ENCODE measurements at regions not wholly inside any gene's neighbourhood (a gene's known extent, or its start where the extent isn't known, plus 50 kb on each side); places are given as distances from the start of the nearest gene placed in this dataset.

- ATAC-seq: no peak
- Histone ChIP-seq H3K4me1 (ENCODE audit: insufficient read depth, low read length) (no peaks in the 10 kb centered on the region), H3K9me3 (ENCODE audit: low read length) (no peaks in the 10 kb centered on the region), H3K36me3 (replicated peaks in 1 of 2; ENCODE audit: control insufficient read depth in 1 of 2, insufficient read depth in 2 of 2, low read length in 2 of 2) (no peaks in the 10 kb centered on the region), H3K79me2 (ENCODE audit: insufficient read depth, low read length) (no peaks in the 10 kb centered on the region), H3K27ac (ENCODE audit: extremely low read length, insufficient read depth, low read length) (no peak overlapping the region), H3K9ac (ENCODE audit: insufficient read depth, low read depth, low read length) (no peak overlapping the region), H2AFZ (ENCODE audit: low read length) (no peak overlapping the region), H3K4me2 (ENCODE audit: low read depth, low read length) (no peak overlapping the region), H3K4me3 (replicated peaks in 1 of 3; ENCODE audit: insufficient read depth in 1 of 3, low read depth in 2 of 3, low read length in 3 of 3) (no peak overlapping the region), H4K20me1 (ENCODE audit: insufficient read depth, low read length) (no peaks in the 10 kb centered on the region), H3K27me3 (ENCODE audit: control insufficient read depth in 1 of 2, insufficient read depth in 2 of 2, low read length in 2 of 2) (no peaks in the 10 kb centered on the region; a peak in 1 of 5 replicates)
- in situ Hi-C loops (cut with HindIII; ENCODE audit: extremely low pct_ligation_motif_present, low pct_unique_long_range_greater_than_20kb): no loop called here
- BruUV-seq (replicated peaks): no TSS peak
- FAIRE-seq: no peak
- ChIA-PET POLR2A (no interaction called here), CTCF (ENCODE audit: low intra/inter-chr PET ratio, low total read pairs) (no interaction called here)
- 0% methylated on average over 2 of the region's 3 CpGs for WGBS (ENCODE audit: low lambda C conversion rate)
- DNase-seq (ENCODE audit: low spot score): no peak
- intact Hi-C loops (cut with micrococcal nuclease; ENCODE audit: unreplicated experiment): no loop called here
- TF ChIP-seq AHR (CRISPR knock-in tag; IDR thresholded peaks at IDR 0.05): no peak
- no peak for TF ChIP-seq FOSL2 (CRISPR knock-in tag; IDR thresholded peaks at IDR 0.05)
- no peak for TF ChIP-seq SMAD3 (CRISPR knock-in tag; IDR thresholded peaks at IDR 0.05)
- no peak for TF ChIP-seq ZBTB26 (CRISPR knock-in tag; IDR thresholded peaks at IDR 0.05; ENCODE audit: borderline replicate concordance)
- TF ChIP-seq KAT7 (CRISPR knock-in tag; IDR thresholded peaks at IDR 0.05; ENCODE audit: borderline replicate concordance): no peak
- TF ChIP-seq ZFP90 (CRISPR knock-in tag; IDR thresholded peaks at IDR 0.05; ENCODE audit: borderline replicate concordance): no peak
- TF ChIP-seq, protein P1, sequence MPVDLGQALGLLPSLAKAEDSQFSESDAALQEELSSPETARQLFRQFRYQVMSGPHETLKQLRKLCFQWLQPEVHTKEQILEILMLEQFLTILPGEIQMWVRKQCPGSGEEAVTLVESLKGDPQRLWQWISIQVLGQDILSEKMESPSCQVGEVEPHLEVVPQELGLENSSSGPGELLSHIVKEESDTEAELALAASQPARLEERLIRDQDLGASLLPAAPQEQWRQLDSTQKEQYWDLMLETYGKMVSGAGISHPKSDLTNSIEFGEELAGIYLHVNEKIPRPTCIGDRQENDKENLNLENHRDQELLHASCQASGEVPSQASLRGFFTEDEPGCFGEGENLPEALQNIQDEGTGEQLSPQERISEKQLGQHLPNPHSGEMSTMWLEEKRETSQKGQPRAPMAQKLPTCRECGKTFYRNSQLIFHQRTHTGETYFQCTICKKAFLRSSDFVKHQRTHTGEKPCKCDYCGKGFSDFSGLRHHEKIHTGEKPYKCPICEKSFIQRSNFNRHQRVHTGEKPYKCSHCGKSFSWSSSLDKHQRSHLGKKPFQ (CRISPR knock-in tag; IDR thresholded peaks at IDR 0.05; ENCODE audit: insufficient replicate concordance): no peak
- TF ChIP-seq NFKBIZ (CRISPR knock-in tag; IDR thresholded peaks at IDR 0.05): no peak
- TF ChIP-seq, protein P2, sequence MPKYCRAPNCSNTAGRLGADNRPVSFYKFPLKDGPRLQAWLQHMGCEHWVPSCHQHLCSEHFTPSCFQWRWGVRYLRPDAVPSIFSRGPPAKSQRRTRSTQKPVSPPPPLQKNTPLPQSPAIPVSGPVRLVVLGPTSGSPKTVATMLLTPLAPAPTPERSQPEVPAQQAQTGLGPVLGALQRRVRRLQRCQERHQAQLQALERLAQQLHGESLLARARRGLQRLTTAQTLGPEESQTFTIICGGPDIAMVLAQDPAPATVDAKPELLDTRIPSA (CRISPR knock-in tag; IDR thresholded peaks at IDR 0.05; ENCODE audit: borderline replicate concordance): no peak
- TF ChIP-seq, protein P3, sequence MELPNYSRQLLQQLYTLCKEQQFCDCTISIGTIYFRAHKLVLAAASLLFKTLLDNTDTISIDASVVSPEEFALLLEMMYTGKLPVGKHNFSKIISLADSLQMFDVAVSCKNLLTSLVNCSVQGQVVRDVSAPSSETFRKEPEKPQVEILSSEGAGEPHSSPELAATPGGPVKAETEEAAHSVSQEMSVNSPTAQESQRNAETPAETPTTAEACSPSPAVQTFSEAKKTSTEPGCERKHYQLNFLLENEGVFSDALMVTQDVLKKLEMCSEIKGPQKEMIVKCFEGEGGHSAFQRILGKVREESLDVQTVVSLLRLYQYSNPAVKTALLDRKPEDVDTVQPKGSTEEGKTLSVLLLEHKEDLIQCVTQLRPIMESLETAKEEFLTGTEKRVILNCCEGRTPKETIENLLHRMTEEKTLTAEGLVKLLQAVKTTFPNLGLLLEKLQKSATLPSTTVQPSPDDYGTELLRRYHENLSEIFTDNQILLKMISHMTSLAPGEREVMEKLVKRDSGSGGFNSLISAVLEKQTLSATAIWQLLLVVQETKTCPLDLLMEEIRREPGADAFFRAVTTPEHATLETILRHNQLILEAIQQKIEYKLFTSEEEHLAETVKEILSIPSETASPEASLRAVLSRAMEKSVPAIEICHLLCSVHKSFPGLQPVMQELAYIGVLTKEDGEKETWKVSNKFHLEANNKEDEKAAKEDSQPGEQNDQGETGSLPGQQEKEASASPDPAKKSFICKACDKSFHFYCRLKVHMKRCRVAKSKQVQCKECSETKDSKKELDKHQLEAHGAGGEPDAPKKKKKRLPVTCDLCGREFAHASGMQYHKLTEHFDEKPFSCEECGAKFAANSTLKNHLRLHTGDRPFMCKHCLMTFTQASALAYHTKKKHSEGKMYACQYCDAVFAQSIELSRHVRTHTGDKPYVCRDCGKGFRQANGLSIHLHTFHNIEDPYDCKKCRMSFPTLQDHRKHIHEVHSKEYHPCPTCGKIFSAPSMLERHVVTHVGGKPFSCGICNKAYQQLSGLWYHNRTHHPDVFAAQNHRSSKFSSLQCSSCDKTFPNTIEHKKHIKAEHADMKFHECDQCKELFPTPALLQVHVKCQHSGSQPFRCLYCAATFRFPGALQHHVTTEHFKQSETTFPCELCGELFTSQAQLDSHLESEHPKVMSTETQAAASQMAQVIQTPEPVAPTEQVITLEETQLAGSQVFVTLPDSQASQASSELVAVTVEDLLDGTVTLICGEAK (IDR thresholded peaks at IDR 0.05): no peak
- TF ChIP-seq, protein P3 (CRISPR knock-in tag; IDR thresholded peaks at IDR 0.05): no peak
Measured at GRCh38 chrX:112931478-112931877, 90.8 kb upstream of the AMOT start.
